ENCODE measurements at regions not wholly inside any gene's neighbourhood (a gene's known extent, or its start where the extent isn't known, plus 50 kb on each side); places are given as distances from the start of the nearest gene placed in this dataset.

- Histone ChIP-seq H3K4me1 (ENCODE audit: insufficient read depth) (no peaks in the 10 kb centered on the region), H3K36me3 (ENCODE audit: insufficient read depth) (no peaks in the 10 kb centered on the region), H3K4me3 (ENCODE audit: low read depth, low read length) (no peak overlapping the region), H3K27ac (ENCODE audit: low read depth) (no peak overlapping the region)
- 36% methylated on average over 24 of the region's 24 CpGs for WGBS
- no peak for DNase-seq (ENCODE audit: extremely low spot score)
Measured at GRCh38 chr9:134551644-134552348, 89.8 kb upstream of the COL5A1 start.

- no peaks in the 10 kb centered on the region for H3K4me1 ChIP-seq (ENCODE audit: insufficient read depth)
- WGBS = 72% methylated on average over 9 of the region's 9 CpGs
Measured at GRCh38 chr9:134552349-134552990, 89.1 kb upstream of the COL5A1 start.

GRCh38 chr9:134553061-134553891 lies 88.3 kb upstream of the COL5A1 start:
- no peaks in the 10 kb centered on the region for H3K36me3 ChIP-seq (ENCODE audit: insufficient read depth)
- H3K4me3 ChIP-seq (ENCODE audit: low read depth, low read length) = no peak overlapping the region
- DNase-seq (ENCODE audit: extremely low spot score) = no peak
- H3K4me1 ChIP-seq (ENCODE audit: insufficient read depth) = no peaks in the 10 kb centered on the region
- 85% methylated on average over 26 of the region's 26 CpGs for WGBS
- H3K27ac ChIP-seq (ENCODE audit: low read depth) = no peak overlapping the region

More at GRCh38 chr9:134552349-134552990, 89.1 kb upstream of the COL5A1 start:
- DNase-seq (ENCODE audit: extremely low spot score) = no peak
- H3K36me3 ChIP-seq (ENCODE audit: insufficient read depth) = no peaks in the 10 kb centered on the region
- no peak overlapping the region for H3K27ac ChIP-seq (ENCODE audit: low read depth)
- H3K4me3 ChIP-seq (ENCODE audit: low read depth, low read length) = no peak overlapping the region

- Histone ChIP-seq H3K36me3 (ENCODE audit: insufficient read depth) (no peaks in the 10 kb centered on the region), H3K4me3 (ENCODE audit: low read depth, low read length) (no peak overlapping the region), H3K4me1 (ENCODE audit: insufficient read depth) (no peaks in the 10 kb centered on the region), H3K27ac (ENCODE audit: low read depth) (no peak overlapping the region)
- DNase-seq (ENCODE audit: extremely low spot score) = no peak
- WGBS = 90% methylated on average over 10 of the region's 10 CpGs
Measured at GRCh38 chr9:134553996-134554372, 87.6 kb upstream of the COL5A1 start.

GRCh38 chr9:134554373-134555093 lies 87.1 kb upstream of the COL5A1 start:
- 76% methylated on average over 22 of the region's 22 CpGs for WGBS
- Histone ChIP-seq H3K36me3 (ENCODE audit: insufficient read depth) (no peaks in the 10 kb centered on the region), H3K4me3 (ENCODE audit: low read depth, low read length) (no peak overlapping the region), H3K4me1 (ENCODE audit: insufficient read depth) (no peaks in the 10 kb centered on the region), H3K27ac (ENCODE audit: low read depth) (no peak overlapping the region)
- DNase-seq (ENCODE audit: extremely low spot score) = no peak

- WGBS = 82% methylated on average over 9 of the region's 9 CpGs
- no peak overlapping the region for H3K4me3 ChIP-seq (ENCODE audit: low read depth, low read length)
- H3K4me1 ChIP-seq (ENCODE audit: insufficient read depth) = no peaks in the 10 kb centered on the region
- H3K36me3 ChIP-seq (ENCODE audit: insufficient read depth) = no peaks in the 10 kb centered on the region
- DNase-seq (ENCODE audit: extremely low spot score) = no peak
- no peak overlapping the region for H3K27ac ChIP-seq (ENCODE audit: low read depth)
Measured at GRCh38 chr9:134555094-134555650, 86.4 kb upstream of the COL5A1 start.

GRCh38 chr9:134556531-134557068 lies 85.0 kb upstream of the COL5A1 start:
- H3K27ac ChIP-seq (ENCODE audit: low read depth) = no peak overlapping the region
- DNase-seq (ENCODE audit: extremely low spot score) = peak; percentile 45
- no peaks in the 10 kb centered on the region for H3K4me1 ChIP-seq (ENCODE audit: insufficient read depth)
- 53% methylated on average over 15 of the region's 15 CpGs for WGBS
- H3K36me3 ChIP-seq (ENCODE audit: insufficient read depth) = no peaks in the 10 kb centered on the region
- H3K4me3 ChIP-seq (ENCODE audit: low read depth, low read length) = no peak overlapping the region

GRCh38 chr9:134557331-134557730 lies 84.3 kb upstream of the COL5A1 start:
- Histone ChIP-seq H3K36me3 (ENCODE audit: insufficient read depth) (no peaks in the 10 kb centered on the region), H3K4me1 (ENCODE audit: insufficient read depth) (no peaks in the 10 kb centered on the region), H3K4me3 (ENCODE audit: low read depth, low read length) (no peak overlapping the region), H3K27ac (ENCODE audit: low read depth) (no peak overlapping the region)
- WGBS = 92% methylated on average over 18 of the region's 18 CpGs
- no peak for DNase-seq (ENCODE audit: extremely low spot score)

- no peaks in the 10 kb centered on the region for H3K36me3 ChIP-seq (ENCODE audit: insufficient read depth)
- no peak overlapping the region for H3K27ac ChIP-seq (ENCODE audit: low read depth)
- no peak for DNase-seq (ENCODE audit: extremely low spot score)
- WGBS = 94% methylated on average over 19 of the region's 19 CpGs
- no peak overlapping the region for H3K4me3 ChIP-seq (ENCODE audit: low read depth, low read length)
- H3K4me1 ChIP-seq (ENCODE audit: insufficient read depth) = no peaks in the 10 kb centered on the region
Measured at GRCh38 chr9:134558124-134558905, 83.3 kb upstream of the COL5A1 start.

- Histone ChIP-seq H3K4me1 (ENCODE audit: insufficient read depth) (no peaks in the 10 kb centered on the region), H3K36me3 (ENCODE audit: insufficient read depth) (no peaks in the 10 kb centered on the region), H3K27ac (ENCODE audit: low read depth) (no peak overlapping the region), H3K4me3 (ENCODE audit: low read depth, low read length) (no peak overlapping the region)
- no peak for DNase-seq (ENCODE audit: extremely low spot score)
- 87% methylated on average over 5 of the region's 5 CpGs for WGBS
Measured at GRCh38 chr9:134559013-134559412, 82.6 kb upstream of the COL5A1 start.

- no peaks in the 10 kb centered on the region for H3K36me3 ChIP-seq (ENCODE audit: insufficient read depth)
- H3K4me3 ChIP-seq (ENCODE audit: low read depth, low read length) = no peak overlapping the region
- no peak for DNase-seq (ENCODE audit: extremely low spot score)
- H3K4me1 ChIP-seq (ENCODE audit: insufficient read depth) = no peaks in the 10 kb centered on the region
- no peak overlapping the region for H3K27ac ChIP-seq (ENCODE audit: low read depth)
- 91% methylated on average over 5 of the region's 5 CpGs for WGBS
Measured at GRCh38 chr9:134560206-134560605, 81.4 kb upstream of the COL5A1 start.

- no peaks in the 10 kb centered on the region for H3K36me3 ChIP-seq (ENCODE audit: insufficient read depth)
- no peak overlapping the region for H3K4me3 ChIP-seq (ENCODE audit: low read depth, low read length)
- no peak for DNase-seq (ENCODE audit: extremely low spot score)
- no peak overlapping the region for H3K27ac ChIP-seq (ENCODE audit: low read depth)
- 77% methylated on average over 10 of the region's 10 CpGs for WGBS
- H3K4me1 ChIP-seq (ENCODE audit: insufficient read depth) = no peaks in the 10 kb centered on the region
Measured at GRCh38 chr9:134560654-134561053, 80.9 kb upstream of the COL5A1 start.
